ENCODE measurements at regions not wholly inside any gene's neighbourhood (a gene's known extent, or its start where the extent isn't known, plus 50 kb on each side); places are given as distances from the start of the nearest gene placed in this dataset.

GRCh38 chr22:25402501-25403283, 161.8 kb upstream of the GRK3 start:
- Histone ChIP-seq H2AK5ac (ENCODE audit: low read depth, low read length) (peak overlapping the region; percentile 83), H3K18ac (ENCODE audit: low read depth, low read length) (peak overlapping the region; percentile 1; the same call in 1 of the 2 replicates), H3K36me3 (ENCODE audit: control insufficient read depth, insufficient read depth, low read length) (no peaks in the 10 kb centered on the region), H3K4me2 (ENCODE audit: low read depth, low read length) (peak overlapping the region; percentile 82), H3K4me3 (ENCODE audit: insufficient read depth, low read depth, low read length) (peak overlapping the region; percentile 1), H3K23ac (ENCODE audit: low read depth, low read length) (peak overlapping the region; percentile 49), H3K56ac (ENCODE audit: extremely low read depth, insufficient read depth, low read length) (no peak overlapping the region), H3K27ac (ENCODE audit: insufficient read depth, low read length) (peak overlapping the region; percentile 61; the same call in 1 of the 2 replicates), H2AFZ (replicated peaks; ENCODE audit: low read length, poor library complexity) (peak overlapping the region; percentile 80), H3K9ac (ENCODE audit: low read depth, low read length) (peak overlapping the region; percentile 70; the same call in 1 of the 2 replicates), H3K4ac (ENCODE audit: low read depth, low read length) (peak overlapping the region; percentile 57), H4K20me1 (ENCODE audit: insufficient read depth, low read length) (peaks cover 61% of the 10 kb centered on the region), H2BK15ac (ENCODE audit: low read depth, low read length) (0 out of 3 replicates have a peak overlapping the region, but pooled peaks have one; percentile 0), H2BK120ac (ENCODE audit: low read depth, low read length) (peak overlapping the region; percentile 8), H3K9me1 (ENCODE audit: insufficient read depth, low read length) (peaks cover 30% of the 10 kb centered on the region; the same call in 1 of the 2 replicates), H4K5ac (ENCODE audit: low read depth, low read length) (peak overlapping the region; percentile 3; the same call in 1 of the 2 replicates), H3K79me1 (ENCODE audit: low read depth in 1 of 2, low read length in 2 of 2) (peaks cover 31 to 68% of the 10 kb centered on the region in 2 experiments), H3K4me1 (ENCODE audit: control insufficient read depth, insufficient read depth, low read length) (peaks cover 30% of the 10 kb centered on the region), H4K8ac (ENCODE audit: low read depth in 2 of 2, low read length in 2 of 2) (peak overlapping the region; percentile 34 to 73; a peak in 2 of 4 replicates), H4K91ac (ENCODE audit: insufficient read depth, low read depth, low read length) (peak overlapping the region; percentile 24), H3K9me3 (ENCODE audit: control insufficient read depth, insufficient read depth, low read length) (no peaks in the 10 kb centered on the region), H2BK20ac (ENCODE audit: low read depth, low read length) (peak overlapping the region; percentile 44; the same call in 1 of the 2 replicates), H2BK5ac (ENCODE audit: low read depth, low read length, poor library complexity, severe bottlenecking) (no peak overlapping the region), H3K27me3 (ENCODE audit: control insufficient read depth, insufficient read depth, low read length) (no peaks in the 10 kb centered on the region), H3K14ac (replicated peaks; ENCODE audit: low read depth, low read length) (peak overlapping the region; percentile 77), H2AK9ac (replicated peaks; ENCODE audit: low read depth, low read length, poor library complexity) (peak overlapping the region; percentile 63)
- WGBS, 2 experiments (ENCODE audit: extremely low coverage in 2 of 2, insufficient read length in 1 of 2): 18% methylated on average over 10 of the region's 14 CpGs; no CpG with 5 or more reads in 1 of the 2 experiments
- in situ Hi-C loops (cut with MboI; ENCODE audit: low sequenced_read_pairs) (no loop called here), intact Hi-C loops (cut with micrococcal nuclease) (loop anchor here (2.0 kb wide), 2 partner anchors 34 to 46 kb away; no protein-coding TSS in a partner anchor), dilution Hi-C loops (cut with HindIII; ENCODE audit: low sequenced_read_pairs, unreplicated experiment) (no loop called here)
- peak; percentile 2; the same call in 1 of the 2 replicates for ATAC-seq (ENCODE audit: low read depth)
- ChIA-PET POLR2A (ENCODE audit: unreplicated experiment) (no interaction called here), CTCF (interaction anchor here (1.0 kb wide), 1 partner anchor 18 kb away, joined by 3 read pairs; no protein-coding TSS in a partner anchor)
- peak; percentile 59 for DNase-seq
- no TSS peak for BruUV-seq (replicated peaks)
- TF ChIP-seq BHLHE40 (IDR thresholded peaks at IDR 0.05; ENCODE audit: low read depth, low read length) (no peak), RFX5 (IDR thresholded peaks at IDR 0.05; ENCODE audit: low read depth, low read length) (no peak), RCOR1 (IDR thresholded peaks at IDR 0.05; ENCODE audit: insufficient replicate concordance, low read length) (peak; percentile 58), MXI1 (IDR thresholded peaks at IDR 0.05; ENCODE audit: borderline replicate concordance, low read depth, low read length) (peak; percentile 40; the same call in 1 of the 2 replicates)

Data from IMR-90 (cell line).